NCI-H226 (cell line): ENCODE measurements at regions not wholly inside any gene's neighbourhood (a gene's known extent, or its start where the extent isn't known, plus 50 kb on each side); places are given as distances from the start of the nearest gene placed in this dataset.
"Not testable (repeated sequence)": the region's sequence is repeated elsewhere in the genome, so short reads cannot be mapped to it uniquely, and the experiment has no call there.

Experiments used
- DNase-seq: peaks from one replicate; pipeline ENCODE4 v3.0.0-alpha.2; 2015

DNA sequence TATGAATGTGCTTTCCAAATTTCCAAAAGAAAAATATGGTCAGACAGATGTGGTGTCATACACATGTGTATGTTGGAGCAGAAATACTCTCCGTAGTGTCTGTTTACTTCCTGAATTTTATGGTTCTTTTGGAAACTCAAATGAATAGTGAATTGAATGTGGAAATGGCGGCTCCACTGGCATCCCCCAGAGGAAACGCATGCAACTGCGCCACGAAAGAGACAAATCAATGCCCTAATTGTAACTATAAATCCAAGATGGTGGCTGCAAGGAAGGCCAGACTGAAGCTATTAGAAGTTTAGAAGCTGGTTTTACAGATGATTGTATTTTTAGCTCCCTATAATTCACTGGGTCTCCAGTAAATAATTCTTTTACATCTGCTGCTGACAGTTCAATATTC is 246.7 kb downstream of the FGFR2 start:
- DNase-seq: no peak

DNA sequence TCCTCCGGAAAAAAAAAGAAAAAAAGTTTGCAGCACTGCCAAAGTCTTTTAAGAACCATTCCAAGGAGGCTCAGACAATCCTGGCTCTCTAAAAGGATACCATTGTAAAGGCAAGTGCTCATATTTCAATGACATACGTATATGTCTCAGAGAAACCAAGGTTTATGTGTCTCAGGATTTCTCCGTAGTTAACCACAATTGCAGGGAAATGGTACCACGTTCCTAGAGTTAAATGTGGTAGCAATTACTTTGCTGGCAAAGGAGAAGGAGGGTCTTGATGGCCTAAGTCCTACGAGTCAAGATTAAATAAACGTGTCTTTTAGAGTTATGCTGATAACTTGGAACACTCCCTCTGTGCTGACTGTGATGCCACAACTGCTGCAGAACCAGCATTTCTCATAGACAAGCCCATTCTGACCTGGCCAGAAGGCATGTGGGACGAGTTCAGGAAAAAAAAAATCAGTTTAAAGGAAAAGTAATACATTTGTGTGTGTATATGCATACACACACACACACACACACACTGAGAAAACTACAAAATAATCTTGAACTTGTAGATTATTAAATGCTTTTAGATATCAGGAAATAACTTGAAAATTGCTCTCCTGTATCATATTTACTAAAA is 245.9 kb downstream of the FGFR2 start:
- no peak for DNase-seq

DNA sequence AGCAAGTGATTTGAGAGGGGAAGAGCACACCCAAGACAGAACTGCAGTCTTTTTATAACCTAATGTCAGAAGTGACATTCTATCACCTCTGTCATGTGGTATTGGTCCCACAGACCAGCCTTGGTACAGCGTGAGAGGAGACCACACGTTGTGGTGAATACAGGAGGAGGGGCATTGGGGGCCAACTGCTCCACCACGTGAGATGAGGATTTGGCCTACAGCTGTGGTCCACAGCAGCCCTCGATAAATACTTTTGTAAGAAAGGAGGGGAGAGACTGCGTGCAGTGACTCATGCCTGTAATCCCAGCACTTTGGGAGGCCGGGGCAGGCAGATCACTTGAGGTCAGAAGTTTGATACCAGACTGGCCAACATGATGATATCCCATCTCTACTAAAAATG is 243.1 kb downstream of the FGFR2 start:
- DNase-seq: no peak

DNA sequence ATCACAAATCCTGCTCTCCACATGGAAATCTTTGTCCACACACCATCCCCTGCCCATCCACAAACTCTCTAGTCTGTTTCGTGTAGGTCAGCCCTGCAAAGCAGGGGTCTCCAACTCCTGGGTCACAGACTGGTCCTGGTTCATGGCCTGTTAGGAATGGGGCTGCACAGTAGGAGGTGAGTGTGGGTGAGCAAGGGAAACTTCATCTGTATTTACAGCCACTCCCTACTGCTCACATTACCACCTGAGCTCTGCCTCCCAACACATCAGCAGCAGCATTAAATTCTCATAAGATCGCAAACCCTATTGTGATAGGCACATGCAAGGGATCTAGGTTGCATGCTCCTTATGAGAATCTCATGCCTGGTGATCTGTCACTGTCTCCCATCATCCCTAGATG is 242.1 kb downstream of the FGFR2 start:
- DNase-seq: no peak

DNA sequence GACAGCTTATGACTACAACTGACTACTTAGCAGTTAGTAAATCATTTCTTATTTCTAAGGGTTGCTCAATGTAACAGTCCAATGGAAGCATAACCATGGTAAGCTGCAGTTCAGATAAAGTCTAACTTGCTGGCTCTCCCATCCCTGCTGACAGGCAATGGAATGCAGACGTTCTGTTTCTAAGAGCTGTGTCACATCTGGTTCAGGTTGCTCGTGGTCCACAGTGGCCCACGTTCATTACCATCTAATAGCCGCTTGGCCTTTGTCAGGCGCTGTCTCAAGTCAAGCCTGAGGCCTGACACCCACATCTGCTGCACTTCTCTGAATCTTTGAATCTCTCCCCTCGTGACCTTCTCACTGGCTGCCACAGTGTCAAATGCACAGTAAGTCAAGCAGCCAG is 240.8 kb downstream of the FGFR2 start:
- DNase-seq: no peak

DNA sequence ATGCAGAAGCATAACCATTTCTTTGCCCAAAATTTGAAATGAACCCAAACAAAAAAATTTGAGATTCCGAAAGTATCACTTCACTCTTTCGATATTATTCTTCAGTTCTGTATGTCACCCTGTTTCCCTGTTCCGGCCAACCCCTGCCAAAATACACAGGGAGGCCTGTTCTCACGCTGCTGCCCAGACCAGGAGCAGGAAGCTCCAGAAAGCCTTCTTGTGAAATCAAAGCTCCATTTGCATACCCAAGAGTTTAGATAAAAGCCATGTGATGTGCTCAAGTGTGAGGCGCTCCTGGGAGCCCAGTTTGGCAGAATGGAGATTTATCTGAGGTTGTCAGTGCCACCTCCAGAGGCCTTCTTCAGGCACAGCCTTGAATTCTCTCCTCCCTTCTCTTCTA is 236.2 kb downstream of the FGFR2 start:
- DNase-seq: no peak

DNA sequence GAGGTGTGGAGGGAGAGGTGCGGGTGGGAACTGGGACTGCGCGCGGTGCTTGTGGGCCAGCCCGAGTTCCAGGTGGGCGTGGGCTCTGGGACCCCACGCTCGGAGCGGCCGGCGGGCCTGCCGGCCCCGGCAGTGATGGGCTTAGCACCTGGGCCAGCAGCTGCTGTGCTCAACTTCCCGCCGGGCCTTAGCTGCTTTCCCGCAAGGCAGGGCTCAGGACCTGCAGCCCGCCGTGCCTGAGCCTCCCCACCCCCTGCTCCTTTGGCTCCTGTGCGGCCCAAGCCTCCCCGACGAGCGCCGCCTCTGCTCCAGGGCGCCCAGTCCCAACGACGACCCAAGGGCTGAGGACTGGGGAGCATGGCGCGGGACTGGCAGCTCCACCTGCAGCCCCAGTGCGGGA is 232.7 kb downstream of the FGFR2 start:
- no peak for DNase-seq

DNA sequence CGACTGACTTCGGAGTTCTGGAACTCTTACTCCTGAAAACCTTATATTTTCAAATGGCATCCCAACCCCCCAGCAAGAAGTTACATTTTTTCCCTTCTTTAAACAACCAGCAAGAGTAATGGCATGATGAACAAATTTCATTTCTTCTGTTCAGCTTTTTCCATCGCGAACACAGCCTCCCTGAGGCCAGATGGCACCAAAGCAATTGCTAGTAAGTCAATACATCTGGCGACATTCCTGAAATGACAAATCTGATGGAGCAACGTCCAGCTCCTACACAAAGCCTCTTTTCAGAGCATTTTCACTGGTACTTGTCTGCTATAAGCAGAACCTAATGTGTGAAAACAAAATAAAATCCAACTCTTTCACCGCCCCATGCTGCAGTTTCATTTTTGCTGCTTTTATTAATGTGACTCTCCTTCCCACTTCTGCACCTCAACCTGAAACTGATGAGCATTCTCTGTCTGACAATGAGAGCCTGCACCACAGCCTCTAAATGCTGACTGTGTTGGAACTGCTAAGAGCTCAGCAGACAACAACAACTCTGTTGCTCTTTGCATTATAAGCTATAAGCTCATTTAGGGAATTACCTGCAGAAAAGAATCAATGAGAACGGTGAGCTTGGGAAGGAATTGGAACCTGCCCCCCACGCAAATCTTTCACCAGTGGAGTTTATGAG is 229.8 kb downstream of the FGFR2 start:
- DNase-seq: no peak

DNA sequence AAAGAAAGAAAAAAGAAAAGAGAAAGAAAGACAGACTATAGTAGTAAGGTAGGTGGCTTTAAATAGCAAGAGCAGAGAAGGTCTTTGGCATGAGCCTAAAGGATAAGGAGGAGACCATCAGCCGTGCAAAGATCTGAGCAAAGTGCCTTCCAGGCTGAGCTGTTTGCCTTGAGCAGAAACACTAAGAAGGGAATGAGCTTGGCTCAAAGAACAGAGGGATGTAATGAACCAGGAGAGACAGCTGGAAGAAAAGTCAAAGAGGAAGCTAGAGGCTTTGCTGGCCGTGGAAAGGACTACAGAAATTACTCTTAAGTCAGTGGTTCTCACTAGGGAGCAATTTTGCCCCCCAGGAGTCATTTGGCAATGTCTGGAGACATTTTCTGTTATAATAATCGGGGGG is 228.6 kb downstream of the FGFR2 start:
- no peak for DNase-seq

DNA sequence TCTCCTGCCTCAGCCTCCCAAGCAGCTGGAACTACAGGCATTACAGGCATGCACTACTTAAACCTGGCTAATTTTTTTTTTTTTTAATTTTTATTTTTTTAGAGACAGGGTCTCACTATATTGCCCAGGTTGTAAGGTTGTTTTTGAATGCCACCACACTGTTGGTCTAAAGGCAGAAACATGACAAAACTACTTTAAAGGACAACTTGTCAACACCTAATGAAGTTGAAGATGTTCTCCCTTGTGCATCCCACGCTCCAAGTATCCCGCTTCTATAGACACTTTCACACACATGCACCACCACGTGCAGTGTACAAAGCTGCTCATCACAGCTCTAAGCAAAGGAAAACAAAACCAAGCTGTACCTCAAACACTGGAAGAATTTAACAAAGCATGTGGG is 226.4 kb downstream of the FGFR2 start:
- DNase-seq: no peak

DNA sequence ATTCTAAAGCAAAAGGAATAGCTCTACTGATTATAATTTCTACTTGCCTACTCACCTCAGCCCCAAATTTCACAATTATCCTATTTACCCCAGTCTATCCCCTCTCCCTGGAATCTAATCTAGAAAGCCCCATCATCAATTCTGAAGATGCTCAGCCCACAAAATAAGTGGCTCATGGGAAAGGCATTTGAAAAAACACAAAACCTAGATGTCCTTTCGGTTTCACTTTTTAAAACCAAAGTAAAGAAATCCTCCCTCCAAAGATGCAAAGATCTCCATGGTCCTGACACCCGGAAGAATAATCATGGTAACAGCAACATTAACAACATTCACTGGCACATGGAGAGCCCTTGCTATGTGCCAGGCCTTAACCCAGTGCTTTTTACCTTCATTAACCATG is 224.8 kb downstream of the FGFR2 start:
- no peak for DNase-seq

DNA sequence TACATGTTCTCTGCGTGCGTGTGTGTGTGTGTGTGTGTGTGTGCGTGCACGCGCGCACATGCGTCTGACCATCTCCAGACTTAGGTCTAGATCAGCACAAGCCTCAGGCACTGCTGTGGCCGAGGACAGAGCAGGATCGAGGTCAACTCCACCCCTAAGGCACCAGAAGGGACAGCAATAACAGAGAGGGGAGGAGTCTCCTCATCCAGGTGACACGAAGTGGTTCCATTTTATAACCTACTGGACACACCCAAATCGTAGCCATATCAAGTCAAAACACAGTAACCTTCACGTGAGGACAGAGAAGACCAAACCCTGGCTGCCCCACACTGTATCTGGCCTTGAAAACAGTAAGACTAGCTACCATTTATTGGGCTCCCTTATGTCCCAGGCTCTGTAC is 224.1 kb downstream of the FGFR2 start:
- no peak for DNase-seq

DNA sequence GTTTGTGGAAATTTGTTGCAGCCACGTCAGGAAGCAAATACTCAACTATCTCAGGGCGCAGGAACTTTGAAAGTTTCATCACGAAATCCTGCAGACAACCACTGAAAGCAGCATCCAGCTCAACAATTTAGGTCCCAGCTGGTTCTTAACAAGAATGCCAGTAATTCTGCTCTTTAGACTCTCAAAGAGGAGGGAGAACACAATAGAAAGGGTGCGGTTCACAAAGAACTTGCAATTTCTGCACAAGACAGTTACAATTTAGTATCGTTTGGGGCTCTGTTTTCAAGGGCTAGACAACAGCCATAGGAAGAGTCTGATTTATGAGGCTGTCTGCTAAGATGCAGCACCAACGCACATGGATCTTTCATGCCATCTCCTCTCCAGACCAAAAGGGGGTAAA is 223.1 kb downstream of the FGFR2 start:
- DNase-seq: no peak

DNA sequence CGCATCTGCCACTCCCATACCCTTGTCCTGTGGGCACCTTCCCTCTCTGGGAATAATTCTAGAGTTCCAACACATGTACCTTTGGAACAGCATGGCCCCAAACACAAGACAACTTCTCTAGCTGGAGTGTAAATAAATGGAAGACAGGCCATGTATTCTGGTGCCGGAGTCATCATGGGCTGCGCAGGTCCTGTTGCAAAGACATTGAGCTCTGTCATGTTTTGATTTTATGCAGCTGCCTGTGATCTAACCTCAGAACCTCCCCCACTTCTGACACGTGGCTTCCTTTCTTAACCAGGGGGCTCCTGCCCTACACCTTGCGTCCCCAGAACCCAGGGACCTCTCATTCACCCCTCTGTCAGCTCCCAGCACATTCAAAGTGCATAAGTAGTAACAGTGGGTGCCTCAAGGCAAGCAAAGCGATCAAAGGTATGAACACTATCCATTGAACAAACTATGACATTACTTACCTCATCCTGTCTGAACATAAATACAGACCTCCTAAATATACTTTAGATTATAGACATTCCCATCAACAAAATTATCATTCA is 219.9 kb downstream of the FGFR2 start:
- no peak for DNase-seq

DNA sequence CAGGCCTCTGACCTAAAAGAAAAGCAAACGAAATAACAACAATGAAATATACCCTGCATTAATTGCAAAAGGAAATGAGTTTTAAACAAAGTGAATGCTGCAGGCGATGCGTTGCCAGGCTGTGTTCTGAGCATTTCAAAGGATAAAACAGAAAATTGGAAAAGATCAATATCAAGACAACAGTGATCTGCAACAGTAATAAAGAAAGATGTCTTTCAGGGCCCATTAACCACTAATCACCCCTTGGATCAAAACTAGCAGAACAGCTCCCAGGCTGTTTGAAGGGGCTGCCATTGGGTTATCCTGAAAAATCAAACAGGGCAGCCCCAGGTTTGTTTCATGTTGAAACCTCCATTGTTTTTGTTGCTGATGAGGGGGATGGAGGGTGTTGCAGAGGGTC is 219.2 kb downstream of the FGFR2 start:
- no peak for DNase-seq

DNA sequence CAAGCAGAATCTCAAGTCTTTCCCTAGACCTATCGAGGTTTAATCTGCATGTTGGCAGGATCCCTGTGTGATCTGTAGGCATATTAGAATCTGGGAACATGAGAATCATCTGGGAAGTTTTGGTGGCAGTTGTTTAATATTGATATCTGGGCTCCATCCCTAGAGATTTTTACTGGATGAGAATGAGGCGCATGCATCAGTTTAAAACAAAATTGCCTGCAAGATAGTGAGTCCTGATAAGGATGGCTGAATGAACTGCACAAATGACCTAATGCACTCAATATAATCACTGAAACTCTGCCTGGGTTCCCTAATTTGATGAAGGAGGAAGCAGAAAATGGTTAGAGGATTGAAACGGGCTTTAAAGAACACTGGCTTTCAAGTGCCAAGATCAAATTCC is 218.0 kb downstream of the FGFR2 start:
- DNase-seq: no peak

DNA sequence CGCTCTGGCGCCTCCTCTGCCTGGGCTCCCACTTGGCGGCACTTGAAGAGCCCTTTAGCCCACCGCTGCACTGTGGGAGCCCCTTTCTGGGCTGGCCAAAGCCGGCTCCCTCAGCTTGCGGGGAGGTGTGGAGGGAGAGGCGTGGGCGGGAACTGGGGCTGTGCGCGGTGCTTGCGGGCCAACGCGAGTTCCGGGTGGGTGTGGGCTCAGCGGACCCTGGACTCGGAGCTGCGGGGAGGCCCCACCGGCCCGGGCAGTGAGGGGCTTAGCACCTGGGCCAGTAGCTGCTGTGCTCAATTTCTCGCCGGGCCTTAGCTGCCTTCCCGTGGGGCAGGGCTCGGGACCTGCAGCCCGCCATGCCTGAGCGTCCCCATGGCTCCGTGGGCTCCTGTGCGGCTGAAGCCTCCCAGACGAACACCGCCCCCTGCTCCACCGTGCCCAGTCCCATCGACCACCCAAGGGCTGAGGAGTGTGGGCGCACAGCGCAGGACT is 216.2 kb downstream of the FGFR2 start:
- not testable (repeated sequence) for DNase-seq

DNA sequence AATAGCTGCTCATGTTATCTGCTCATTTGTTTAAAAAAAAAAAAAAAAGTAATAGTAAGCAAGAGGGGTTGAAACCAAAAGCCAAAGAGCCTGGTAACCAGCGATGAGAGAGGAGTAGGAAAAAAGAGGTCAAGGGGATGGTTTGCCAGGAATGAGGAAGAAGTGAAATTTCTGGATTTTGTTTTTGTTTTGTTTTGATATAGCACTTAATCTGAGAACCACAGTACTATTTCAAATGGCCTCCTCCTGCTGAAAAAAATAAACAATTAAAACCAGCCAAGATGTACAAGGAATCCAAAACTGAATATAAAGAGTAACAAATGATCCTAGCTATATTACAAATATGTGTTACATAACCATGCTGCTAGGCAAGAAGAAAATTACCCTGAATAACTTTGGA is 213.1 kb downstream of the FGFR2 start:
- DNase-seq: no peak

DNA sequence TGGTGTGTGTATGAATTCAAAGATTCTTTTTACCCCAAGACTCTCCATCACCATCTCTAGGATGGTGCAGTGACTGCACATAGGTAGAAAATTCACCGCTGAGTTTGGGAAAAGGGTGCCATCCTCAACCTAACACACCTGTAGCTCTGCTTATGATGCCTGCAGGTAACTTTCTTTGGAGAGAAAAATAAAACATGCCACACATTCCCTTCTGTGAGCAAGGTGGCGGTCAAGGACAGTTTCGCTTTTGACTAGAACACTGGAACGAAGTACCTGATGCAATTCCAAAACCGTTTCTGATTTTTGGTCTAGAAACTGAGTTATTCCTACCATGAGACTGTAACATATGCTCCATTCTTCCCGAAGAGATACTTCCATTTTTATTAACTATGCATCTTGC is 205.6 kb downstream of the FGFR2 start:
- no peak for DNase-seq

DNA sequence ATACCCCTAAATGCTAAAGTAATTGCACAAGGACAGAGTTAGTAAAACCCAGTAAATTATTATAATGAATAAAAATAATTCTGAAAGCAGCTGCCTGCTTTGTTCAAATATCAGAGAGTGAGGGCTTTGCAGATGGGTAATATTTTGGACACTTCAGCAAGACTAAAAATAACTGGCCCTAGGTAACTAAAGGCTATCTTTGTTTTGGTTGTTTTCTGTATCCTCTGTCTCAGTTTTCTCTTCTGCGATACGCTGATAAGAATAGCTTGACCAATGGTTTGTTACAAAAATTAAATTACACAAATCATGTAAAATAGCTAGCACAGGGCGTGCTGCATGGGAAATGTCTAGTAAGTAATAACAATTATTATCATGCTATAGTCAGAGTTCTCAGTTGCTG is 204.7 kb downstream of the FGFR2 start:
- no peak for DNase-seq

DNA sequence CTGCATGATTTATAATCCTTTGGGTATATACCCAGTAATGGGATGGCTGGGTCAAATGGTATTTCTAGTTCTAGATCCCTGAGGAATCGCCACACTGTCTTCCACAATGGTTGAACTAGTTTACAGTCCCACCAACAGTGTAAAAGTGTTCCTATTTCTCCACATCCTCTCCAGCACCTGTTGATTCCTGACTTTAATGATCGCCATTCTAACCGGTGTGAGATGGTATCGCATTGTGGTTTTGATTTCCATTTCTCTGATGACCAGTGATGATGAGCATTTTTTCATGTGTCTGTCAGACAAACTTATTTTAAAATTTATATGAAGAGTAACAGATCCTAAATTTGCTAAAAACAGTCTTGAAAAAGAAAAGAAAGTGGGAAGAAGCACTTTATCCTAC is 197.7 kb downstream of the FGFR2 start:
- DNase-seq: not testable (repeated sequence)

DNA sequence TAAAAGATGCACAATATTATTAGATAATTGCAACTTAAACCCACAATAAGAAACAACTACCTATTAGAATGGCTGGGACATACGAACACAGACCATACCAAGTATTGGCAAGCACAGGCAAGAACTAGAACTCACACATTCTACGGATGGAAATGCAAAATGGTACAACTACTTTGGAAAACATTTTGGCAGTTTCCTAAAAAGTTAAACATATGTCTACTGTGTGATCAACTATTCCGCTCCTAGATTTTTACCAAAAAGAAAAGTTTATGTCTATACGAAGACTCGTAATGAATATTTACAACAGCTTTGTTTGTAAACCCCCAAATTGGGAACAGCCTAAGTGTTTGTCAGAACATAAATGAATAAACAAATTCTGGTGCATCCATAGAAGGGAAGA is 194.7 kb downstream of the FGFR2 start:
- no peak for DNase-seq

DNA sequence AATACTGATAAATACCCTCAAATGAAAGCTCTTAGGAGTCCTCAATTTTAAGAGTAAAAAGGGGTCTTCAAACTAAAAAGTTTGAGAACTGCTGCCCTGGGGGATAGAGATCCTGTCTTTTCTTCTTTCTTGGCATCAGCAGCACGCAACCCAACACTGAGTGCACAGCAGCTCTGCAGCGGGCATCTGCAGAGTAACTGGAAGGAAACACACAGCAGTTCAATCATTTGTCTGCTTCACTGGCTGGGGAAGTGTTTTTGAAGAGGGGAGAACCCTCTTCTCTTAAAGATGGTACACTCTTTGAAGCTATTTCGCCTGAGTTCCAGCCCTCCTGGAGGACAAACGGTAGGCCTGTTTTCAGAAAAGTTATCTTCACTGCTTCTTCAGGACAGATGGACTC is 193.6 kb downstream of the FGFR2 start:
- DNase-seq: no peak

DNA sequence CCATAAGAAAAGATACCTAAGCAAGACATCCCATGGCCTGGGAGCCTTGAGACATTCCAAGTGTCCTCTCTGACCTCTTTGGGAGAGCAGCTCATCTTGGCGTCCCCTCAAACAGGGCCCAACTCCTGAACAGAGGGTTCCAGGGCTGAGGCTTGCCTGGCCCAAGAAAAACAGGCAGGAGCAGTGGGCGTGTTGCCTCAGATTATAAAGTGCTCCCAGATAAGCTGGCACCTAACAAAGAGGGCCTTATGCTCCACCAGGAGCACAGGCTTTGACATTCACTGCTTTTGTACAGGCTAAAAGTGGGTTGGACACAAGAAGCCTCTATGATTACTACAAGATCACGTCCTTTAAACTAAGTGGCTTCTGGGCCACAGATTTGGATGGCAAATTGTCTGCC is 193.1 kb downstream of the FGFR2 start:
- DNase-seq: no peak

DNA sequence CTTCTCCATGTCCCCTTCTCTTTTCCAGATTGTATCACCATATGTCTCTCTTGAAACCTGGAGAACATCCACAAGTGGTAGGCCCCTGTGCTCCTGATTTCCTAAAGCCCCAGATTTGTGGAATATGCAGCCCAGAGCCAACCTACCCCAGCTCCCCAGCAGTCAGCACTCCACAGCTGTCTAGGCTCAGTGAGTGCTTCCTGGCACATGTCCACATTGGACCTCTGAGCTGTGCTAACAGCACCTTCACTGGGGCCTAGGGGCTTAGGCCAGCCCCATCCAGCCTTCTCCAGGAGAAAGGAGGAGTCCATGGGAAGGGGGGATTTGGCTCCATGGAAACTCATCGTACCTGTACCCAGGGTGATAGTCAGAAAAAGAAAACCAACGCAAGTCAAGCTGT is 192.7 kb downstream of the FGFR2 start:
- DNase-seq: no peak
